GM18868 (cell line): ENCODE measurements at regions not wholly inside any gene's neighbourhood (a gene's known extent, or its start where the extent isn't known, plus 50 kb on each side); places are given as distances from the start of the nearest gene placed in this dataset.

Experiments used
- ATAC-seq: cut with Tn5 transposase; IDR thresholded peaks from one replicate; pipeline ENCODE4 v1.9.1; 2021; ENCODE audit warnings: mild to moderate bottlenecking, moderate library complexity; ENCODE audit not compliant: unreplicated experiment

DNA sequence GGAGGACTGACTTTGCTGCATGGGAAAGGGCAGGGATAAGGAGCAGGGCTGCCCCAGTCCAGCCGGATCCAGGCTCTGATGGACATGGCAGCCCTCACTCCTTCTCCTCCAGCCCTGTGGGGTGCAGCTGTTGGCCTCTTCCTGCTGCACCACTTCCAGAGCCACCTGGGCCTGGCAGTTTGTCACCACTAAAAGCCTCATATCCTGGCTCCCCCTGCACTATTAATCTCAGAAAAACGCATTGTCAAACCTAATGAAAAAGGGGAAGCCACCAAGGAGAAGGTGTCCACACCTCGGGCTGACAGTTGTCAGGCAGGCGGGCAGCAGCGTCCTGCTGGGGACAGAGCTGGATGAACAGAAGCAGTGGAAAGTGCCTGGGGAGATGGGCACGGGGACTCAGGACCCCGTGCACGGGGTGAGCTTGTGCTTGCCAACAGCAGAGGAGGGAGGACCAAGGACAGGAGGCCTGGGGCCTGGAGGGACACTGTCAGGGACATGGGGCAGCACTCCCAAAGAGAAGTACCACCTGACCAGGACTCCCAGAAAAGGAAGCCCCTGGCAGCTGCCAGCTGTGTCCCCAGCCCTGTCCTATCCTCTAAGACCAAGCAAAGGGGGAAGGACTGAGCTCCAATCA, 151.1 kb upstream of the TSHZ3 start:
- ATAC-seq = no peak

GRCh38 chr19:31500946-31501345, 151.7 kb upstream of the TSHZ3 start:
- no peak for ATAC-seq

DNA sequence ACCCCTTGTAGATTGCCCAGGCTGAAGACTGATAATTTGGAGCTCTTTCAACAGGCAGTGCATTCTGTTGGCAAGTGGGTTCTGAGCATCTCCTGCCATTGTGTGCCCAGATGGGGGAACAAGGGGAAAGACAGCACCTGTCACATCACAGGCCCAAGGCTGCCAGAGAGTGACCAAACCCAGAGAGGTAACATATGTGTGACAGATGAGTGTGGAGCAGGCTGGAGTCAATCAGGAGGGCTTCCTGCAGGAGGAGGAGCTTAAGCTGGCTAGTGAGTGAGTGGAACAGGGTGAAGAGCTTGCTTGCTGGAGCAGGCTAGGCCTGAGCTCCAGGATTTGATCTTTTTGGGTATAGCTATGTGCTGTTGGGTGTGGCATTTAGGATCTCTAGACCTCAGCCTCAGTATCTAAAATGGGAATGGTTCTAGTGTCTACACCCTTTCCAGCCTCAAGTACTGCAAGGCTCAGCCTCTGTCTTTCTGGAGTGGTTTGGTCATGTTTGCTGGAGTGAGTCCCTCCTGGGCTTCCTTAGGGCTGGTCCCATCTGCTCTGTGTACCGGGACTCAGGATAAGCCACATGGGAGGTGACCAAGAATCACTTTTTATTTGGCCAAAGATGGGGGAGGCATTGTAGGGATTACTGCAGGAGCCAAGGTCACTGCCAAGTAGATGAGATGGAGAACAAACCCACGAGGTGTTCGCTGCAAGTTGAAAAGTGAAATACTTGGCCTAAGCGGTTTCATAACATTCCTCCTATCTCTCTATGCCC, 152.4 kb upstream of the TSHZ3 start:
- no peak for ATAC-seq

DNA sequence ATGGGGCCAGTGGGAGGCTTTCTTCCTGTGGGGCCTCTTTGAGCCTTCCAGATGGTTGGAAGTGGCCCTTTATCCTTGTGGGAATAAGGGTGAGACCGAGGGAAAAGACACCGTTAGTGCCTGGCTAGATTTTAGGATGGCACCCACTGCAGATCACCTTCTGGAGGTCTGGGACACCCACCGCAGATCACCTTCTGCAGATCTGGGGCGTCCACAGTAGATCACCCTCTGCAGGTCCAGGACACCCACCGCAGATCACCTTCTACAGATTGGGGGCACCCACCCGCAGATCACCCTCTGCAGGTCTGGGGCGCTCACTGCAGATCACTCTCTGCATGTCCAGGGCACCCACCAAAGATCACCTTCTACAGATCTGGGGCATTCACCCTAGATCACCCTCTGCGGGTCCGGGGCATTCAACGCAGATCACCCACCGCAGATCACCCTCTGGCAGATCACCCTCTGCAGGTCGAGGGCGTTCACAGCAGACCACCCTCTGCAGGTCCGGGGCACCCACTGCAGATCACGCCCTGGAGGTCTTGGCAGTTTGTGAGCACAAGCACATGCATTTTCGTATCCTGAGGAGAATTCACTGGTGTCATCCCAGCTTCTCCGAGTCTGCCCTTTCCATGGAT, 153.4 kb upstream of the TSHZ3 start:
- ATAC-seq = no peak

DNA sequence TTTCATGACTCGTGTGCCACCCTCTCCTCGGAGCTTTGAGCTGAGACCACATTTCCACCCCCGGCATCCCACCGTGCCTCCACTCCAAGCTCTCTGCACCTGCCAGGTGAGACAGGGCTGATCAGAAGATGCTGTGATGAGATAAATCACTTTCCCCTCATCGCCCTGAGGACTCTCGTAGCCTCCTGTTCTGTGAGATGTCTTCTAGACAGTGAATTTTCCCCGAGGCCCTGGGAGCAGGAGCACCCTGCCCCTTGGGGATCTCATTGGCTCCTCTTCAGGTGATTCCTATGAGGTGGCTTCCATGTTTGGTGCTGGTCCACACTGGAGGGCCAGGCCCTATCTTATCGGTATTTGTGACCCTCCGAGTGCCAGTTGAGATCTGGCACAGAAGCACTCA, 154.0 kb upstream of the TSHZ3 start:
- no peak for ATAC-seq

DNA sequence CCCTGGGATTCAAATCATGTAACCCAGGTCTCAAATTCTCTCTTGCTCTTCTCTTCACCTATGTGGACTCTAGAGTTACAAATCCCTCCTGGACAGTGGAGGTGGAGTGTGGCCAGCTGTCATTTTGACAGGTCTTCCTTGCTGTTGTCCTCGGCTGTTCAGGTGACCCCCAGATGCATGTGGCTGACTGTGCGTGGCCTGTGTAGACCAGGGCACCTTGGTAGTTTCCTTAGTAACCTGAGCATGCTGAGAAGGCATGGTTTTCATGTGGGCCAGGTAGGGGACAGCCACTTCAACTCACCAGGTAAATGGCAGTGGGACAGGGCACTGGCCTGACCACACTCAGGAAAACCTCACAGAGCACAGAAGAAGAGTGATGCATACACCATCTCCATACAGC, 155.0 kb upstream of the TSHZ3 start:
- ATAC-seq = no peak

GRCh38 chr19:31505596-31505910, 156.3 kb upstream of the TSHZ3 start:
- ATAC-seq = no peak

- no peak for ATAC-seq
Observed at GRCh38 chr19:31506102-31506501, 156.9 kb upstream of the TSHZ3 start.

- ATAC-seq = no peak
Observed at GRCh38 chr19:31510635-31511034, 161.4 kb upstream of the TSHZ3 start.

DNA sequence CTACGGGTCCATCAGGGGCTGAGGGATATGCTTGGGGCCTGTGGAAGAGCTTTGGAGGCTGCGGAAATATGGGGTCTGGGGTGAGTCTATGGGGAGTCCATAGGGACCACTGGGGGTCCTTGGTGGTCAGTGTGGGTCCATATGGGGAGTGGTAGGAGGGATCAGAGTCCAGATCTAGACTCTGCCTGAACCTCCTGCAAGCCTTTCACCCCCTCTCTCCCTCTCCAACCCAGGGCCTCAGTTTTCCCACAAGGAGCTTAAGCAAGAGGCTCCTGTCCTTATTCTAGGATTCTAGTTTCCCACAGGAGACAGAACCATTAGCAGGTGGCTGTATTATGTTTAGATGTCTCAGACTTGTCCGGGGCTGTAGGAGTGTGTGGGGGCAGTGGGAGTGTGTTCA, 161.9 kb upstream of the TSHZ3 start:
- ATAC-seq = no peak

- no peak for ATAC-seq
Observed at GRCh38 chr19:31511696-31512095, 162.5 kb upstream of the TSHZ3 start.

DNA sequence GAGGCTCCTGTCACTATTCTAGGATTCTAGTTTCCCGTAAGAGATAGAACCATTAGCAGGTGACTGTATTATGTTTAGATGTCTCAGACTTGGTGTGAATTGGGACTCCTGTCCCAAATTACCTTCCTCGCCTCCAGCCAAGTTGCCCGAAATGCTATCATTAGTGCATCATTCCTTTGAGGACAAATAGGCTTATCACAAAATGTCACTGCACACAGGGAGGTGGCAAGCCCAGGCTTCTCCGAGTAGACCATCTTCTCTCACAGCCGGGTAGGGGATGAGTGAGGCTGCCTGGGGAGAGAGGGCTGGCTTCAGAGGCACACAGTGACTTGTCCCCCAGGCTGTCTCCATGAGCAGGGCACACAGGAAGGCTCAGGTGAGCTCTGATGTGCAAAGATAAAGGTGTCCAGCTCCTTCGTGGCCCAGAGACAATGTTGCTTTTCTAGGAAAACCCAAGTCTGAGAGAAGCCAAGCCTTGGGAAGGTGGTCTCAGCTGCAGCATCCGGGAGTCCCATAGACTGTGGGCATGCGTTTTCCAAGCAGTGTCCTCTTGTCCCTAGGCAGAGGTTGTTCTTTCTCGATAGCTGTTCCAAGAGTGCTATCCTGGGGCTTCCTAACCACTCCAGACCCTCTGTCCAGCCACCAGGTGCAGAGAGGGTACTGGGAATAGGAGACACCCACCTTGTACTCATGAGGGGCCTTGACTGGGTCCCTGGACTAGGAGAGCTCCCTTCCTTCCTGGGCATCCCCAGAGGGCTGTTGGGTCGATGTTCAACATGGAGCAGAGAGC, 163.1 kb upstream of the TSHZ3 start:
- ATAC-seq = no peak

DNA sequence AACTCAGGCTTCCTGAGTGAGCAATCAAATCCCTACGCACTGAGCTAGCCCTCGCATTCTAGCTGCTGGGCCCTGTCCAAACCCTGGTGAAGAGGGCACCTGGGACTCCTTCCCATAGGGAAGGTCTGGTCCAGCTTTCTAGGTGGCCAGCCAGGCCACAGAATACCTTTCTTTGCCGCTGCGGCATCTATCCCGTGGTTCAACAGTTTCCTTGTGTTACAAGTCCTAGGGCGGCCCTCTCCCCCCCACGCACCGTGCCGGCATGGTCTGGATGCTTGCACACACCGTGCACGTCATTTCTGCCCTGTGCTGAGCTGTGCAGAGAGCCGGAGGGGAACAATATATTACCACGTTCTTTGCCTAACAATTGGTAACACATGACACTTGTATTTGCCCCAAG, 164.6 kb upstream of the TSHZ3 start:
- no peak for ATAC-seq

DNA sequence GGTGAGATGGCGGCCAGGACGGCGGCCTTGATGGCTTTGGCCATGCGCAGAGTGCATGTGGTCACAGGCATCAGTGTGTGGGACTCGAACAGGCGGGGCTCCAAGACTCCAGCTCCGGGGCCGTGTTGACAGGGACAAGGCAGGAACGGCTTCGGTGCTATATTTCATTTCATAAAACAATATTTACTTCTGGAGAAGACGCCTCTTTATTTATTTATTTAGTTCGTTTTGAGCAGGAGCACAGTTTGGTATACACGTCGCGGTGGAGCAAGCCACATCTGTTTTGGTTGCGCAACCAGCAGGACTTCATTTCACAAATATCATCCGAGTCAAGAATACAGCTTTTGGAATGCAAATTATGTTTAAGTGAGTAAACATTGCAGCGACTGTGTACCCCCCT, 166.7 kb upstream of the TSHZ3 start:
- ATAC-seq = no peak

GRCh38 chr19:31516756-31517155, 167.5 kb upstream of the TSHZ3 start:
- ATAC-seq = no peak

GRCh38 chr19:31517224-31518180, 168.3 kb upstream of the TSHZ3 start:
- no peak for ATAC-seq

DNA sequence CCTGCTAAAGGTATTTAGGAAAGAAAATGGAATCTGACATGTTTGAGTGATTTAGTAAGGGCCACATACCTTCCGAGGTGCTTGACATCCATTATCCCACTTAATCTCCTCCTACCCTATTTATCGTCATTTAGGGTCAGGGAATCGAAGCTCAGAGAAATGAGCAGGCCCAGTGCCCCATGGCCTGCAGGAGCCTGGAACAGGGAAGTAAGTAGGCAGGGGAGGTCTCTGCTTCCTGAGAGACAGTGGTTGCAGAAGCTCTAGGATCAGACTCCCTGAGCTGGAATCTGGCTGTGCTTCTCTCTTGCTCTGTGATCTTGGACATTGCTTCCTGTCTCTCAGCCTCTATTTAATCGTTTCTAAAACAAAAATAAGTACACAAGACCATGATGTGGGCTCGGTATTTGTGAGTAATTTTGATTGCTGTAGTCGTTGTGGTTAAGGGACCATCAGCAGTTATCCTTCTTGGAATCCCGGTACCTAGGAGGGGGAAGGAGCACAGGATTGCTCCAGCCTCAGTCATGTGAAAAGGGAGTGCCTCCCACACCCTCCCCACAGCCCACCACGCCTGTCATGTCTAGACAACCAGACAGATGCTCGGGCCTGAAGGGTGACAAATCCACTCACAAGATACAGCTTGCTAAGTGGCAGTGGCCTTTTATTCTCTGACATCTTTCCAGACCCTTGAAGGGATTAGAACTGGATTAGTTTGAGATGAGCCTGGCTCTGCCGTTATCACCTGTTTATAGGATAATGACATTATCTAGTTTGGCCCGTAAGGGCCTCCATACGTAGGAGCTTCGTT, 169.2 kb upstream of the TSHZ3 start:
- ATAC-seq = no peak

GRCh38 chr19:31519256-31519655, 170.0 kb upstream of the TSHZ3 start:
- no peak for ATAC-seq

DNA sequence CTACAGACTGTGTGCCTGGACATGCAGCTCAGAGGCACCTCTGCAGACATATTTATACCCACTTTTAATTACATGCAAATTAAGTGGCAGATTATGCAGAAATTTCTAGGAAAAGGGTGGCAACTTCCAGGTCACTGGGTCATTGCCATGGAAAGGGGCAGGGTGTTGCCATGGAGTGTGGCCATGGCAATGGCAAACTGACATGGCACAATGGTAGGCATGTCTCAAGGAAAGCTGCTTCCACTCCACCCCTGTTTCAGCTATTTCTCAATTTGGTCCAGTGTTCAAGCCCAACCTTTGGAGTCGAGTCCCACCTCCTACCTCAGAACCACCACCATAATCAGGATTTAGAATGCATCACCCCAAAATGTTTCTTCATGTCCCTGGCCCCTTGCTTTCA, 170.7 kb upstream of the TSHZ3 start:
- no peak for ATAC-seq

GRCh38 chr19:31520633-31521032, 171.4 kb upstream of the TSHZ3 start:
- ATAC-seq = no peak
